SU-DHL-6 (cell line): ENCODE measurements at regions not wholly inside any gene's neighbourhood (a gene's known extent, or its start where the extent isn't known, plus 50 kb on each side); places are given as distances from the start of the nearest gene placed in this dataset.

Experiments used
- EZH2phosphoT487 ChIP-seq: fragments of 200-600 bp; sonication (generic), shearing (Covaris generic); conservative IDR thresholded peaks from 2 replicates; pipeline ENCODE4 v1.6.1; 2018; ENCODE audit warnings: mild to moderate bottlenecking, antibody characterized with exemption, low read length, moderate library complexity, mixed read lengths
- TF ChIP-seq, protein P1 (sequence below): fragments of 200-600 bp; sonication (generic); IDR thresholded peaks from one replicate; pipeline ENCODE4 v1.5.1; 2017; ENCODE audit warnings: antibody characterized with exemption, mild to moderate bottlenecking, low read length, moderate library complexity; ENCODE audit not compliant: insufficient read depth, poor library complexity, severe bottlenecking

DNA sequence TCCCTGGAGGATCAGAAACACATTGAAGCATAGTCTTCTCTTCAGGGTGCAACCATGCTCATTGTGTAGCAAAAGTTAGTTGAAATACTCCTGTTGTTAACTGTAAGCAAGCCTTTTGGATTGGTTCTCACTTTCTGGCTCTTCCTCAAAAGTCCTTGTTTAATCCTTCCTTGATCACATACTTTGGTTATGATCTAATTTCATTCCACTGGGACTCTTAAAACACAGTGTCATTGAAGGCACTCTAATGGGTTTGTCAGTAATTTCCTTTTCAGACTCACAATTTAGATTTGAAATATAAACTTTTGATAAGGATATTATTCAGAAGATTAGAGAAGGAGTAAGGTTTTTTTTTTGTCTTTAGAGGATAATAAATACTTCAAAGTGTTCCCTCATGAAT is 451.7 kb upstream of the SGO1 start:
- TF ChIP-seq EZH2phosphoT487, result no peak
- TF ChIP-seq, protein P1, sequence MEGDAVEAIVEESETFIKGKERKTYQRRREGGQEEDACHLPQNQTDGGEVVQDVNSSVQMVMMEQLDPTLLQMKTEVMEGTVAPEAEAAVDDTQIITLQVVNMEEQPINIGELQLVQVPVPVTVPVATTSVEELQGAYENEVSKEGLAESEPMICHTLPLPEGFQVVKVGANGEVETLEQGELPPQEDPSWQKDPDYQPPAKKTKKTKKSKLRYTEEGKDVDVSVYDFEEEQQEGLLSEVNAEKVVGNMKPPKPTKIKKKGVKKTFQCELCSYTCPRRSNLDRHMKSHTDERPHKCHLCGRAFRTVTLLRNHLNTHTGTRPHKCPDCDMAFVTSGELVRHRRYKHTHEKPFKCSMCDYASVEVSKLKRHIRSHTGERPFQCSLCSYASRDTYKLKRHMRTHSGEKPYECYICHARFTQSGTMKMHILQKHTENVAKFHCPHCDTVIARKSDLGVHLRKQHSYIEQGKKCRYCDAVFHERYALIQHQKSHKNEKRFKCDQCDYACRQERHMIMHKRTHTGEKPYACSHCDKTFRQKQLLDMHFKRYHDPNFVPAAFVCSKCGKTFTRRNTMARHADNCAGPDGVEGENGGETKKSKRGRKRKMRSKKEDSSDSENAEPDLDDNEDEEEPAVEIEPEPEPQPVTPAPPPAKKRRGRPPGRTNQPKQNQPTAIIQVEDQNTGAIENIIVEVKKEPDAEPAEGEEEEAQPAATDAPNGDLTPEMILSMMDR, result no peak
